ENCODE measurements at regions not wholly inside any gene's neighbourhood (a gene's known extent, or its start where the extent isn't known, plus 50 kb on each side); places are given as distances from the start of the nearest gene placed in this dataset.

GRCh38 chr11:27558401-27558800 is 51.8 kb upstream of the LIN7C start:
- no peak overlapping the region for H3K27ac ChIP-seq (ENCODE audit: low read length)
- no peak for TF ChIP-seq TCF7L2 (IDR thresholded peaks at IDR 0.05; ENCODE audit: low read depth, low read length)
- TF ChIP-seq SIN3A (IDR thresholded peaks at IDR 0.05; ENCODE audit: borderline replicate concordance, insufficient read depth, low read depth, low read length) = no peak
- no peak for TF ChIP-seq REST (IDR thresholded peaks at IDR 0.05; ENCODE audit: insufficient read depth in 1 of 2, low read depth in 2 of 2, low read length in 1 of 2)
- TF ChIP-seq, protein P1, sequence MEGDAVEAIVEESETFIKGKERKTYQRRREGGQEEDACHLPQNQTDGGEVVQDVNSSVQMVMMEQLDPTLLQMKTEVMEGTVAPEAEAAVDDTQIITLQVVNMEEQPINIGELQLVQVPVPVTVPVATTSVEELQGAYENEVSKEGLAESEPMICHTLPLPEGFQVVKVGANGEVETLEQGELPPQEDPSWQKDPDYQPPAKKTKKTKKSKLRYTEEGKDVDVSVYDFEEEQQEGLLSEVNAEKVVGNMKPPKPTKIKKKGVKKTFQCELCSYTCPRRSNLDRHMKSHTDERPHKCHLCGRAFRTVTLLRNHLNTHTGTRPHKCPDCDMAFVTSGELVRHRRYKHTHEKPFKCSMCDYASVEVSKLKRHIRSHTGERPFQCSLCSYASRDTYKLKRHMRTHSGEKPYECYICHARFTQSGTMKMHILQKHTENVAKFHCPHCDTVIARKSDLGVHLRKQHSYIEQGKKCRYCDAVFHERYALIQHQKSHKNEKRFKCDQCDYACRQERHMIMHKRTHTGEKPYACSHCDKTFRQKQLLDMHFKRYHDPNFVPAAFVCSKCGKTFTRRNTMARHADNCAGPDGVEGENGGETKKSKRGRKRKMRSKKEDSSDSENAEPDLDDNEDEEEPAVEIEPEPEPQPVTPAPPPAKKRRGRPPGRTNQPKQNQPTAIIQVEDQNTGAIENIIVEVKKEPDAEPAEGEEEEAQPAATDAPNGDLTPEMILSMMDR (IDR thresholded peaks at IDR 0.05) = no peak
- no peak for TF ChIP-seq POLR2AphosphoS5 (IDR thresholded peaks at IDR 0.05; ENCODE audit: low read depth, low read length)
- H3K9me3 ChIP-seq (ENCODE audit: control insufficient read depth, insufficient read depth, low read depth, low read length) = no peaks in the 10 kb centered on the region
- no peaks in the 10 kb centered on the region for H3K4me1 ChIP-seq (ENCODE audit: control insufficient read depth, insufficient read depth, low read length)
- H3K27me3 ChIP-seq (ENCODE audit: control insufficient read depth, insufficient read depth, low read length) = no peaks in the 10 kb centered on the region
- ChIA-PET POLR2A (no interaction called here), CTCF (no interaction called here)
- no TSS peak for BruUV-seq (replicated peaks)
- ATAC-seq = no peak
- no peak for DNase-seq (ENCODE audit: low read depth, low spot score)
- H3K36me3 ChIP-seq (ENCODE audit: control insufficient read depth, insufficient read depth, low read length) = no peaks in the 10 kb centered on the region
- H3K4me3 ChIP-seq (ENCODE audit: low read depth in 2 of 2, low read length in 2 of 2) = no peak overlapping the region
- in situ Hi-C loops (cut with HindIII; ENCODE audit: low pct_unique_long_range_greater_than_20kb, low sequenced_read_pairs) = no loop called here
- intact Hi-C loops (cut with micrococcal nuclease; ENCODE audit: unreplicated experiment) = no loop called here

GRCh38 chr11:27557226-27557625 is 50.7 kb upstream of the LIN7C start:
- no TSS peak for BruUV-seq (replicated peaks)
- DNase-seq (ENCODE audit: low read depth, low spot score) (no peak), ATAC-seq (no peak)
- Histone ChIP-seq H3K4me3 (ENCODE audit: low read depth in 2 of 2, low read length in 2 of 2) (no peak overlapping the region), H3K36me3 (ENCODE audit: control insufficient read depth, insufficient read depth, low read length) (no peaks in the 10 kb centered on the region), H3K4me1 (ENCODE audit: control insufficient read depth, insufficient read depth, low read length) (no peaks in the 10 kb centered on the region), H3K9me3 (ENCODE audit: control insufficient read depth, insufficient read depth, low read depth, low read length) (no peaks in the 10 kb centered on the region), H3K27me3 (ENCODE audit: control insufficient read depth, insufficient read depth, low read length) (no peaks in the 10 kb centered on the region), H3K27ac (ENCODE audit: low read length) (no peak overlapping the region)
- ChIA-PET POLR2A (no interaction called here), CTCF (no interaction called here)
- intact Hi-C loops (cut with micrococcal nuclease; ENCODE audit: unreplicated experiment) (no loop called here), in situ Hi-C loops (cut with HindIII; ENCODE audit: low pct_unique_long_range_greater_than_20kb, low sequenced_read_pairs) (no loop called here)
- TF ChIP-seq POLR2AphosphoS5 (IDR thresholded peaks at IDR 0.05; ENCODE audit: low read depth, low read length) = no peak
- TF ChIP-seq SIN3A (IDR thresholded peaks at IDR 0.05; ENCODE audit: borderline replicate concordance, insufficient read depth, low read depth, low read length) = no peak
- TF ChIP-seq, protein P1 (IDR thresholded peaks at IDR 0.05) = no peak
- no peak for TF ChIP-seq REST (IDR thresholded peaks at IDR 0.05; ENCODE audit: insufficient read depth in 1 of 2, low read depth in 2 of 2, low read length in 1 of 2)
- TF ChIP-seq TCF7L2 (IDR thresholded peaks at IDR 0.05; ENCODE audit: low read depth, low read length) = no peak
